HL-60 (cell line): ENCODE measurements at regions not wholly inside any gene's neighbourhood (a gene's known extent, or its start where the extent isn't known, plus 50 kb on each side); places are given as distances from the start of the nearest gene placed in this dataset.

ENCODE experiments used
- DNase-seq, 2 experiments: peaks; one replicate each; pipeline ENCODE4 v3.0.0-alpha.2; 2010 to 2020; ENCODE audit warnings: low read depth in 1 of 2, low spot score in 1 of 2
- H3K27ac ChIP-seq: fragments of 250-450 bp; sonication (Bioruptor Pico); replicated peaks from 2 replicates; pipeline ENCODE4 v1.5.1; 2020; ENCODE audit warnings: mild to moderate bottlenecking, moderate library complexity
- H3K27me3 ChIP-seq: fragments of 250-450 bp; sonication (Bioruptor Pico); 2 replicates; pipeline ENCODE4 v1.5.1; 2021; ENCODE audit warnings: mild to moderate bottlenecking, moderate library complexity; ENCODE audit not compliant: insufficient read depth, poor library complexity, severe bottlenecking
- H3K4me3 ChIP-seq: replicated peaks from 2 replicates; pipeline ENCODE4 v1.5.1; 2011; ENCODE audit warnings: mild to moderate bottlenecking, control low read depth, low read length; ENCODE audit not compliant: insufficient read depth
- CTCF ChIP-seq: IDR thresholded peaks from one replicate; pipeline ENCODE4 v1.5.1; 2011; ENCODE audit warnings: low read length, control low read depth, inconsistent platforms; ENCODE audit not compliant: insufficient read depth
- GABPA ChIP-seq: IDR thresholded peaks from 2 replicates; pipeline ENCODE4 v1.6.1; 2012; ENCODE audit warnings: low read depth
- POLR2AphosphoS5 ChIP-seq: IDR thresholded peaks from 2 replicates; pipeline ENCODE4 v1.6.1; 2012; ENCODE audit warnings: low read depth
- REST ChIP-seq: IDR thresholded peaks from 2 replicates; pipeline ENCODE4 v1.6.1; 2012; ENCODE audit warnings: low read depth; ENCODE audit not compliant: insufficient replicate concordance
- SPI1 ChIP-seq: IDR thresholded peaks from 2 replicates; pipeline ENCODE4 v1.6.1; 2012; ENCODE audit warnings: low read depth, mild to moderate bottlenecking, borderline replicate concordance

- no peak for TF ChIP-seq GABPA
- no peak for TF ChIP-seq POLR2AphosphoS5
- TF ChIP-seq CTCF: no peak
- no peak for TF ChIP-seq SPI1
- TF ChIP-seq REST: no peak
- no peak for DNase-seq
- Histone ChIP-seq H3K4me3 (no peak overlapping the region), H3K27me3 (peaks cover 2% of the 10 kb centered on the region), H3K27ac (no peak overlapping the region)
These were observed 341.2 kb upstream of the KITLG start for GRCh38 chr12:88921434-88921833.

GRCh38 chr12:88918161-88918560 lies 337.9 kb upstream of the KITLG start:
- no peak for TF ChIP-seq CTCF
- no peak for TF ChIP-seq REST
- TF ChIP-seq POLR2AphosphoS5: no peak
- no peak for TF ChIP-seq GABPA
- TF ChIP-seq SPI1: no peak
- no peak for DNase-seq
- Histone ChIP-seq H3K4me3 (no peak overlapping the region), H3K27ac (no peak overlapping the region), H3K27me3 (peaks cover 2% of the 10 kb centered on the region)

- Histone ChIP-seq H3K27me3 (no peaks in the 10 kb centered on the region), H3K4me3 (no peak overlapping the region), H3K27ac (no peak overlapping the region)
- no peak for DNase-seq
- TF ChIP-seq SPI1 (no peak), GABPA (no peak), REST (no peak), POLR2AphosphoS5 (no peak), CTCF (no peak)
These were observed 334.7 kb upstream of the KITLG start for GRCh38 chr12:88914967-88915366.
